ENCODE measurements at regions not wholly inside any gene's neighbourhood (a gene's known extent, or its start where the extent isn't known, plus 50 kb on each side); places are given as distances from the start of the nearest gene placed in this dataset.
"Not testable (repeated sequence)": the region's sequence is repeated elsewhere in the genome, so short reads cannot be mapped to it uniquely, and the experiment has no call there.

DNA sequence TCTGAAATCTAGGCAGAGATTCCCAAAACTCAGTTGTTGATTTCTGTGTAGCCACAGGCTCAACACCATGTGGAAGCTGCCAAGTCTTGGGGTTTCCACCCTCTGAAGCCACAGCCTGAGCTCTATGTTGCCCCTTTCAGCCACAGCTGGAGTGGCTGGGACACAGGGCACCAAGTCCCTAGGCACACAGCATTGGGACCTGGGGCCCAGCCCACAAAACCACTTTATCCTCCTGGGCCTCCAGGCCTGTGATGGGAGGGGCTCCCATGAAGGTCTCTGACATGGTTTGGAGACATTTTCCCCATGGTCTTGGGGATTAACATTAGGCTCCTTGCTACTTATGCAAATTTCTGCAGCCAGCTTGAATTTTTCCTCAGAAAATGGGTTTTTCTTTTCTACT lies 186.0 kb upstream of the SPOPL start:
- TF ChIP-seq, protein P1, sequence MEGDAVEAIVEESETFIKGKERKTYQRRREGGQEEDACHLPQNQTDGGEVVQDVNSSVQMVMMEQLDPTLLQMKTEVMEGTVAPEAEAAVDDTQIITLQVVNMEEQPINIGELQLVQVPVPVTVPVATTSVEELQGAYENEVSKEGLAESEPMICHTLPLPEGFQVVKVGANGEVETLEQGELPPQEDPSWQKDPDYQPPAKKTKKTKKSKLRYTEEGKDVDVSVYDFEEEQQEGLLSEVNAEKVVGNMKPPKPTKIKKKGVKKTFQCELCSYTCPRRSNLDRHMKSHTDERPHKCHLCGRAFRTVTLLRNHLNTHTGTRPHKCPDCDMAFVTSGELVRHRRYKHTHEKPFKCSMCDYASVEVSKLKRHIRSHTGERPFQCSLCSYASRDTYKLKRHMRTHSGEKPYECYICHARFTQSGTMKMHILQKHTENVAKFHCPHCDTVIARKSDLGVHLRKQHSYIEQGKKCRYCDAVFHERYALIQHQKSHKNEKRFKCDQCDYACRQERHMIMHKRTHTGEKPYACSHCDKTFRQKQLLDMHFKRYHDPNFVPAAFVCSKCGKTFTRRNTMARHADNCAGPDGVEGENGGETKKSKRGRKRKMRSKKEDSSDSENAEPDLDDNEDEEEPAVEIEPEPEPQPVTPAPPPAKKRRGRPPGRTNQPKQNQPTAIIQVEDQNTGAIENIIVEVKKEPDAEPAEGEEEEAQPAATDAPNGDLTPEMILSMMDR (conservative IDR thresholded peaks at IDR 0.05; ENCODE audit: low read depth in 2 of 2) = not testable (repeated sequence)
- TF ChIP-seq, protein P2, sequence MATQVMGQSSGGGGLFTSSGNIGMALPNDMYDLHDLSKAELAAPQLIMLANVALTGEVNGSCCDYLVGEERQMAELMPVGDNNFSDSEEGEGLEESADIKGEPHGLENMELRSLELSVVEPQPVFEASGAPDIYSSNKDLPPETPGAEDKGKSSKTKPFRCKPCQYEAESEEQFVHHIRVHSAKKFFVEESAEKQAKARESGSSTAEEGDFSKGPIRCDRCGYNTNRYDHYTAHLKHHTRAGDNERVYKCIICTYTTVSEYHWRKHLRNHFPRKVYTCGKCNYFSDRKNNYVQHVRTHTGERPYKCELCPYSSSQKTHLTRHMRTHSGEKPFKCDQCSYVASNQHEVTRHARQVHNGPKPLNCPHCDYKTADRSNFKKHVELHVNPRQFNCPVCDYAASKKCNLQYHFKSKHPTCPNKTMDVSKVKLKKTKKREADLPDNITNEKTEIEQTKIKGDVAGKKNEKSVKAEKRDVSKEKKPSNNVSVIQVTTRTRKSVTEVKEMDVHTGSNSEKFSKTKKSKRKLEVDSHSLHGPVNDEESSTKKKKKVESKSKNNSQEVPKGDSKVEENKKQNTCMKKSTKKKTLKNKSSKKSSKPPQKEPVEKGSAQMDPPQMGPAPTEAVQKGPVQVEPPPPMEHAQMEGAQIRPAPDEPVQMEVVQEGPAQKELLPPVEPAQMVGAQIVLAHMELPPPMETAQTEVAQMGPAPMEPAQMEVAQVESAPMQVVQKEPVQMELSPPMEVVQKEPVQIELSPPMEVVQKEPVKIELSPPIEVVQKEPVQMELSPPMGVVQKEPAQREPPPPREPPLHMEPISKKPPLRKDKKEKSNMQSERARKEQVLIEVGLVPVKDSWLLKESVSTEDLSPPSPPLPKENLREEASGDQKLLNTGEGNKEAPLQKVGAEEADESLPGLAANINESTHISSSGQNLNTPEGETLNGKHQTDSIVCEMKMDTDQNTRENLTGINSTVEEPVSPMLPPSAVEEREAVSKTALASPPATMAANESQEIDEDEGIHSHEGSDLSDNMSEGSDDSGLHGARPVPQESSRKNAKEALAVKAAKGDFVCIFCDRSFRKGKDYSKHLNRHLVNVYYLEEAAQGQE (IDR thresholded peaks at IDR 0.05; ENCODE audit: unreplicated experiment) = not testable (repeated sequence)

All from GM23338 (cell line).